Naive B cell (primary cell): ENCODE measurements at regions not wholly inside any gene's neighbourhood (a gene's known extent, or its start where the extent isn't known, plus 50 kb on each side); places are given as distances from the start of the nearest gene placed in this dataset.

ENCODE experiments used
- ATAC-seq, 2 donors: fragments of 150-1000 bp; cut with Tn5 transposase; 2 replicates each; pipeline ENCODE4 v1.10.0; 2021; ENCODE audit warnings: low read depth in 2 of 2, mild to moderate bottlenecking in 2 of 2, moderate library complexity in 2 of 2
- DNase-seq: peaks from one replicate; pipeline ENCODE4 v3.0.0; 2022
- H3K27ac Mint-ChIP-seq, 6 donors: one replicate each; pipeline ENCODE4 v1.8.0; 2020 to 2022; ENCODE audit warnings: mild to moderate bottlenecking in 6 of 6, mixed read lengths in 6 of 6, moderate library complexity in 5 of 6, inconsistent platforms in 2 of 6
- H3K27me3 Mint-ChIP-seq, 3 donors: one replicate each; pipeline ENCODE4 v1.8.0; 2021 to 2022; ENCODE audit warnings: mixed read lengths in 3 of 3, mild to moderate bottlenecking in 1 of 3
- H3K36me3 Mint-ChIP-seq, 2 donors: one replicate each; pipeline ENCODE4 v1.8.0; 2020 to 2022; ENCODE audit warnings: mixed read lengths in 2 of 2, inconsistent platforms in 1 of 2, mild to moderate bottlenecking in 1 of 2
- H3K4me1 Mint-ChIP-seq, 3 donors: one replicate each; pipeline ENCODE4 v1.8.0; 2020 to 2022; ENCODE audit warnings: mixed read lengths in 3 of 3, inconsistent platforms in 1 of 3, mild to moderate bottlenecking in 1 of 3, moderate library complexity in 1 of 3
- H3K4me3 Mint-ChIP-seq, 8 donors: one replicate each; pipeline ENCODE4 v1.8.0; 2020 to 2022; ENCODE audit warnings: mild to moderate bottlenecking in 8 of 8, mixed read lengths in 8 of 8, moderate library complexity in 8 of 8, inconsistent platforms in 2 of 8
- H3K9me3 Mint-ChIP-seq, 7 donors: one replicate each; pipeline ENCODE4 v1.8.0; 2020 to 2022; ENCODE audit warnings: mixed read lengths in 7 of 7, mild to moderate bottlenecking in 5 of 7, inconsistent platforms in 2 of 7, moderate library complexity in 1 of 7

DNA sequence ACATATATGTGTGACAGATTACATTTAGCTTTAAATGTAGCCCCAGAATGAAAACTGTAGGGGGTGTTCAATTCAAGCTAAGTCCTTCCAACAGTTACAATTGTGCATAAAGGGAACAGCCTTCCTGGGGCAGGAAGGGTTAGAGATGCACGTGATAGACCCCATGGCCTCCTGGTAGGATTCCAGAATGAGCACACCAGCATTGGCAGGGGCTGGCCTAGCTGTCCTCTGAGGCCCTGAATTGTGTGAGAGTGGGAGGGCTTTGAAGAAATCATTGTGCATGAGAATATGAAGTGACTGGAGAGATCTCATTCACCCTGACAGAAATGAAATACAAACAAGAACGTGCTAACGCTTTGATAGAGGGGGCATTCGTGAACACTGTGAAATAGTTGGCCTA, 663.8 kb upstream of the KLF4 start:
- Mint-ChIP-seq H3K27me3 (peaks cover 0 to 10% (median 6%) of the 10 kb centered on the region in 3 donors), H3K4me3 (no peak overlapping the region), H3K36me3 (peaks cover 0 to 4% of the 10 kb centered on the region in 2 donors), H3K4me1 (no peaks in the 10 kb centered on the region), H3K9me3 (peaks cover 0 to 2% (median 0%) of the 10 kb centered on the region in 7 donors), H3K27ac (peak overlapping the region in 1 of 6 donors; percentile 64)
- no peak for DNase-seq
- no peak for ATAC-seq

DNA sequence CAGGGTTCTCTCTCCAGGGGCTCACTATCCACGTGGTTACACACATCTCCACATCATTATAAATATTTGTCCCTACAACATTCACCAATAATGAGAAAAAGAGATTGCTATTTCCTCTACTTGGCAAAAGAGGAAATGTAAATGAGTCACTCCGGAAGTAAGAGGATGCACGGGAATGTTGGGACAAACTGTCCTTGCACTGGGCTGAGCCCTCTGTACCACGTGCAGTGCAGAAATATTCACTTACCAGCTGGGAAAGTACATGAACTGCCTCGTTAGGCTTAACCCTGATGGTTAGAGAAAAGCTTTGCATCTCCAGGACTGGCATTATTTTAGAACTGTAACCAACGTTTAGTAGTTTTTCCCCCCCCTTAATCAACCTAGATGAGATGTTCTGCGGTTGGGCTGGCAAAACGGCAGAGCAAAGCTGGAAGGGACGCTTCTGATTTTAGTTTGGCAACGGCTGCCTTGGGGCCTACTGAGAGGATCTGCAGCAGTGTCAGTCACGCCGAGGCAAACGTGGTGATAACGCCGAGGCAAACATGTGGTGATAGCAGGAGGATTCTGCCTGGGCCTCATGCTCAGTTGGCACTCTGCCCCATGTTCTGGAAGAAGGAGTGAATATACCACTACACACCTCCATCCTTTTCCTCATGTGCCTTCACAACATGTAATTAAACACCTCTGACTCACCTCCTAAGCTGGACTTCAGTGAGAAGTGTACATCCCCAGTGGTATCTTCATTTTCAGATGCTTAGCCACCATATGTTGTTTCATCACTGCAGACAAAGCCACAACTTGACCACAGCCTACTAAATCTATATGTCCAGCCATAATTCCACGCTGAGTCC, 661.4 kb upstream of the KLF4 start:
- peaks cover 0 to 15% (median 8%) of the 10 kb centered on the region in 7 donors for H3K9me3 Mint-ChIP-seq
- H3K4me1 Mint-ChIP-seq = no peaks in the 10 kb centered on the region
- H3K4me3 Mint-ChIP-seq = no peak overlapping the region
- H3K27ac Mint-ChIP-seq = no peak overlapping the region
- no peak for ATAC-seq
- H3K36me3 Mint-ChIP-seq = peaks cover 0 to 10% of the 10 kb centered on the region in 2 donors
- DNase-seq = no peak
- H3K27me3 Mint-ChIP-seq = peaks cover 16 to 20% (median 16%) of the 10 kb centered on the region in 3 donors

DNA sequence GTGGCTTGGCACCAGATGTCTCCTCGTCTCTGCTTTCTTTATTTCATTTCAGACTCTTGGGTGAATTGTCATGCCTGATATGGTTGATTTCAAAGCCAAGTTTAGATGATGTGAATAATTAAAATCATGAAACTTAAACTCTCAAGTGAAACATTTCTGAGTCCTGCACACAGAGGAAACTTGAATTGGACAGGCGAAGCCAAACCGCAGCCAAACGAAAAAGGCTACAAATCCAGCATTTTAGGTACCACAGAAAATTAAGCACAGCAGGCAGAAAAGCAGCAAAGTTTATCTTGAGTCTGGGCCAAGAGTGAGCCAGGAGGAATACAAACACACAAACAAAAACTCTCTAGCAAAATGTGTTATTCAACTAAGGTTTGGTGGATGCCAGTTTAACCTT, 659.8 kb upstream of the KLF4 start:
- ATAC-seq = no peak
- Mint-ChIP-seq H3K27me3 (peaks cover 16 to 20% (median 16%) of the 10 kb centered on the region in 3 donors), H3K27ac (no peak overlapping the region), H3K36me3 (peaks cover 5 to 16% of the 10 kb centered on the region in 2 donors), H3K9me3 (peaks cover 4 to 23% (median 10%) of the 10 kb centered on the region in 7 donors), H3K4me1 (no peaks in the 10 kb centered on the region), H3K4me3 (no peak overlapping the region)
- no peak for DNase-seq

DNA sequence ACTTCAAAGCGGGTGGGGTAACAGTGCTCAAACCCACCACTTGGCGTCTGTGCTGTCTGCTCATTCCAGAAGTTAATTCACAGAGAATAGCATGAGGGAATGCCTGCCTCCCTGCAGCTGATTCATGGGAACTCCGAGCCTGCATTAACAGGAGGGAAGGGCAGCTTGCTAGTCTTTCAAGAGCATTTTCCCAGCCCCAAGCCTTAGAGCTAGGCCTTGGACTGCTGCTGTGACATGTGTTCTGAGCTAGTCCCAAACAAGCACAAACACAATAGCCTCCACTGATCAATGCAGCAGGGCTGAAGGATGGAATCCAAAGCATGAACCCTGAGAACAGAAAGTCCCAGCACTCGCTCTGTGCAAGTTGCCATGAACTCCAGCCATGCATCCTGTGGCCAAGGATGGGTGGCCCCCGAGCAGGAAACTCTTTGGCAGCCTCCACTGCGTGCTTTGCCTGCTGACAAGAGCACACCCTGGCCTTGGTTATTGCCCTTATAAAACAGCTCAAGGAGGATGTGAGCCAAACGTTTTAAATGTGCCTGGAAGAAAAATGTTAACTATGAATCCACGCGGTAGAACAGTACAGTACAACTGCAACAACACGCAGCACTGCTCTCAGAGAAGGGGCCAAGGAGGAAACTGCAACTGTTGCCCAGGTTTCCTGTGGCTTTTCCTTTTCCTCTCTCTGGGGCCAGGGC, 653.1 kb upstream of the KLF4 start:
- Mint-ChIP-seq H3K4me1 (peaks cover 0 to 12% (median 5%) of the 10 kb centered on the region in 3 donors), H3K36me3 (peaks cover 5 to 12% of the 10 kb centered on the region in 2 donors), H3K27ac (peak overlapping the region in 1 of 6 donors; percentile 29), H3K9me3 (peaks cover 6 to 23% (median 9%) of the 10 kb centered on the region in 7 donors), H3K4me3 (no peak overlapping the region), H3K27me3 (peaks cover 5 to 15% (median 11%) of the 10 kb centered on the region in 3 donors)
- DNase-seq = no peak
- peak in 1 of 2 donors; percentile 48 for ATAC-seq

DNA sequence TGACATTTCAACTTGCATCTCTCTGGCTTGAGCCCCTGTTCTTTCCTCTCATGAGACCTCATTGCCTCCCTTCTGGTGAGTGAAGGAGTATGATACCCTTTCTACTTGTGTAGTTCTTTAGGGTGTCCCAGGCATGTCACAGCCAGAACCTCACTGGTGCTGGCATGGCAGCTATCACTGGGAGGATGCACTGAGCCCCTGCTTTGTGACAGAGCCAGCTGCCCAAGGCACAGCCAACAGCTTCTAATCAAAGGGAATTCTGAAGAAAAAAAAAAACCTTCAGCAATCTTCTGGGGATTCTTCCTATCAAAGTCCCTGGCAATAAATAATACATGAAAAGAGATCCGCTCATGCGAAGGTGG, 652.6 kb upstream of the KLF4 start:
- Mint-ChIP-seq H3K36me3 (peaks cover 5 to 9% of the 10 kb centered on the region in 2 donors), H3K27me3 (peaks cover under 1 to 10% (median 9%) of the 10 kb centered on the region in 3 donors), H3K4me1 (peaks cover 0 to 12% (median 5%) of the 10 kb centered on the region in 3 donors), H3K9me3 (peaks cover 6 to 20% (median 9%) of the 10 kb centered on the region in 7 donors), H3K27ac (no peak overlapping the region), H3K4me3 (no peak overlapping the region)
- no peak for ATAC-seq
- DNase-seq = no peak

DNA sequence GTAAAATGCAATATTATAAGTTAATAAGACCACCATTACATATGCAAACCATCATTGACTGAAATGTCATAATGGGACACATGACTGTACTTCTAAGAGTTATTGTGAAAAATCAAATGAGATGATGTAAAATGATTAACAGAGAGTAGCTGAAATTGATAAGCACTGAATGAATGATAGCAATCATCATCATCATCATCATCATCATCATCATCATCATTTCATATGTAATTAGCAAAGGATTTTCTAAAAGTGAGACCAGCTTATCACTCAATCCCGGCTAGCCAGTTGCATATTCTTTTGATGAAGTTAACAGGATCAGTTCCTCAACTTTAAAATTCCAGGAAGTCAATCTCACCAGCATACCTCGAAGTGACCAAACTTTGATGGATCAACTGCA, 650.3 kb upstream of the KLF4 start:
- DNase-seq (no peak), ATAC-seq (no peak)
- Mint-ChIP-seq H3K36me3 (no peaks in the 10 kb centered on the region), H3K4me1 (peaks cover 0 to 12% (median 5%) of the 10 kb centered on the region in 3 donors), H3K27me3 (peaks cover 0 to 8% (median 5%) of the 10 kb centered on the region in 3 donors), H3K4me3 (no peak overlapping the region), H3K27ac (no peak overlapping the region), H3K9me3 (peaks cover 0 to 3% (median 0%) of the 10 kb centered on the region in 7 donors)

DNA sequence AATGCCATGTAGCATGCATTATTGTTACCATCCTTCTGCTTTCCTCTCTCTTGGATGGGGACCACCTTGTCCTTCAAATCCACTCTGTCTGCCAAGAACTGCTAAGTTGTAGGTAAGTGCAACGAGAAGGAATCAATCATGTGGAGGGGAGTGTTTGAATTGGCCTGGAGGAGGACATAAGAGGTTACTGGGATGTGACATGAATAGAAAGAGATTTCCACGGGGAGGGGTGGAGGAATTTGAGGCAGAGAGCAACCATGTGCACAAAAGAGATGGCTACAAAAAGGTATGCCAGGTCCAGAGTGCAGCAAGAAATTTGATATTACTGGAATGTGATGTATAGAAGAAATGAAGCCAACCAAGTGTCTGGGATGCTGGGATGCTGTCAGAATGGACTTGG, 648.9 kb upstream of the KLF4 start:
- ATAC-seq (no peak), DNase-seq (no peak)
- H3K9me3 Mint-ChIP-seq = peaks cover 0 to 3% (median 0%) of the 10 kb centered on the region in 7 donors
- H3K4me1 Mint-ChIP-seq = peaks cover 0 to 12% (median 5%) of the 10 kb centered on the region in 3 donors
- H3K27ac Mint-ChIP-seq = peak overlapping the region in 1 of 6 donors; percentile 2
- H3K4me3 Mint-ChIP-seq = no peak overlapping the region
- H3K36me3 Mint-ChIP-seq = no peaks in the 10 kb centered on the region
- H3K27me3 Mint-ChIP-seq = peaks cover 0 to 8% (median 5%) of the 10 kb centered on the region in 3 donors

DNA sequence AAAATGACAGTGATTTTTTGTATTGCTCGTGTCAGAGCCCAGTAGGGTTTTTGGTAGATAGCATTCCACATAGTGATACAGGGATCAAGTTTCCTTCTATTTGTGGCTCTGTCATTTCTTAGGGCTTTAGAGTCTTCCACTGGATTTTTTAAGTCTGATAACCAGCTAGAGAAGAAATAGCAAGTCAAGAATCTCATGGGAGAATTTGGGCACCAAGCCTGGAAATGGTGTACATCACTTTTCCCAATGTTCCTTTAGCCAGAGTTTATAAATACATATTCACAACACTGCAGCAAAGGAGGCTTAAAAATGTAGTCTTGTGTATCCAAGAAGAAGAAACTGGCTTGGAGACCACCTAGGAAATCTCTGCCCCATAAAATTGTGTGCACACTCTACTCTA, 647.1 kb upstream of the KLF4 start:
- ATAC-seq = no peak
- H3K4me3 Mint-ChIP-seq = no peak overlapping the region

DNA sequence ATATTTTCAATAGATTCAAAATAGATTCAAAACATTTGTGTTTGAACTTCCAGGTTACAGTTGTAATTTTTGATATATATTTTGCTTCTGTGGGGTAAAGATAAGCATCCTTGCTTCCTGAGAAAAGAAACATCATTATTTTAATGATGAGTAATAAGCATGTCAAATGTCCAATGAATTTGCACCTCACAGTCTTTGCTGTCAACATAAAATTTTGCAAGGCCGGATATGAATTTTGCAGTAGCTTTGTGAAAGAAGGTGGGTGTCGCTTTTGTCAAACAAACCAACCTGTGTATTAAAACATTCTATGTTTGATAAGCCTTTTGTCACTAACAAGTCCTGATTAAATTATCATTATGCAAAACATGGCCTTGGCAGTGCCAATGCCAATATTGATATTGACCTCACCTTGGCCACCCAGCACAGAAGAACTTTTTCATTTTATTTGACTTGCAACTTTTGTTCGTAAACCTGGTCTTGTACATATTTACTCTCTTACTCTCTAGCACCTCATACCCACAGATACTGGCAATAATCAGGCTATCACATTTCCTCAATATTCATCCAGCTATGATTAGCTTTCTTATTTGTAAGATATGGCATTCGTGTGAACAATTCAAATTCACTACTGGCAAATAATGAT, 645.0 kb upstream of the KLF4 start:
- H3K36me3 Mint-ChIP-seq = no peaks in the 10 kb centered on the region
- ATAC-seq = no peak
- no peaks in the 10 kb centered on the region for H3K4me1 Mint-ChIP-seq
- DNase-seq = no peak
- H3K9me3 Mint-ChIP-seq = peaks cover 0 to 2% (median 0%) of the 10 kb centered on the region in 7 donors
- no peak overlapping the region for H3K4me3 Mint-ChIP-seq
- peaks cover 0 to 8% (median 7%) of the 10 kb centered on the region in 3 donors for H3K27me3 Mint-ChIP-seq
- no peak overlapping the region for H3K27ac Mint-ChIP-seq

More for the DNA sequence above, 647.1 kb upstream of the KLF4 start:
- H3K27ac Mint-ChIP-seq = no peak overlapping the region
- DNase-seq = no peak
- H3K36me3 Mint-ChIP-seq = no peaks in the 10 kb centered on the region
- peaks cover 0 to 3% (median 0%) of the 10 kb centered on the region in 7 donors for H3K9me3 Mint-ChIP-seq
- no peaks in the 10 kb centered on the region for H3K4me1 Mint-ChIP-seq
- peaks cover 0 to 8% (median 5%) of the 10 kb centered on the region in 3 donors for H3K27me3 Mint-ChIP-seq

DNA sequence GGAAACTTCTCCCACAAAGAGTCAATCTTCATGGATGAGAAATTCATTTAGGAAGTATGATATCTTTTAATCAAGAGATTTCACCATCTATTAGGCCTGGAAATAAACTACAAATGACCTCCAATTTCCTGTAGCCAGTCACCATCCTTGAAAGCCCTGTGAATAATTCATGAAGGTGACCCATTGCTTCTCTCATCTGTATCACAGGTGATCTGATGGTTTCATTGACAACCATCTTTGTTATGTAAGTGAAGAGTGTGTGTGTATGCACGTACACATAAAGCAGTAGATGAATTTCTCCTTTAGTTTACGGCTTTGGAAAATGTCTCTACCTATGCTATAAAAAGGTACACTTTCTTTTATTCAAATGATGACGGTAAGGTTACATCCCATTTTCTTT, 644.1 kb upstream of the KLF4 start:
- DNase-seq = no peak
- Mint-ChIP-seq H3K4me1 (no peaks in the 10 kb centered on the region), H3K4me3 (no peak overlapping the region), H3K36me3 (no peaks in the 10 kb centered on the region), H3K27me3 (peaks cover 0 to 9% (median 6%) of the 10 kb centered on the region in 3 donors), H3K9me3 (peaks cover 0 to 2% (median 0%) of the 10 kb centered on the region in 7 donors), H3K27ac (no peak overlapping the region)
- no peak for ATAC-seq

DNA sequence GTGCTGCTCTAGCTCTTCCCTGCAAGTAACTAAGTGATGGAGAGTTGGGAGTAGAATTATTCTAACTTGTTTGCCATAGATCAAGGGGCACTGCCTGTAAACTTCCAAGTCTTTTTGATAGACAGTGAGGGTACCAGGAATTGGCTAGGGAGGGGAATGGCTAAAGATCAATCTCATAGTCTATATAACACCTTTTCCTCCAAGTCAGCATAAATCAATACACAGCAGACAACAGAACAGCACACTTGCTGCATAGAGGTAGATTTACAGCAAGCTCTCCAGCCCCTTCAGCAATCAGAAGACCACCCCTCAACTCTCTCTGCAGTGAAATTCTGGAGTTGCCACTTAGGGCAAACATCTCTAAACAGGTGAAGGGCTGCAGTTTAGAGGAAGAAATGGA, 643.5 kb upstream of the KLF4 start:
- H3K4me1 Mint-ChIP-seq = no peaks in the 10 kb centered on the region
- H3K27me3 Mint-ChIP-seq = peaks cover 0 to 9% (median under 1%) of the 10 kb centered on the region in 3 donors
- no peak for DNase-seq
- no peaks in the 10 kb centered on the region for H3K36me3 Mint-ChIP-seq
- H3K9me3 Mint-ChIP-seq = no peaks in the 10 kb centered on the region
- ATAC-seq = no peak
- no peak overlapping the region for H3K27ac Mint-ChIP-seq
- H3K4me3 Mint-ChIP-seq = no peak overlapping the region

DNA sequence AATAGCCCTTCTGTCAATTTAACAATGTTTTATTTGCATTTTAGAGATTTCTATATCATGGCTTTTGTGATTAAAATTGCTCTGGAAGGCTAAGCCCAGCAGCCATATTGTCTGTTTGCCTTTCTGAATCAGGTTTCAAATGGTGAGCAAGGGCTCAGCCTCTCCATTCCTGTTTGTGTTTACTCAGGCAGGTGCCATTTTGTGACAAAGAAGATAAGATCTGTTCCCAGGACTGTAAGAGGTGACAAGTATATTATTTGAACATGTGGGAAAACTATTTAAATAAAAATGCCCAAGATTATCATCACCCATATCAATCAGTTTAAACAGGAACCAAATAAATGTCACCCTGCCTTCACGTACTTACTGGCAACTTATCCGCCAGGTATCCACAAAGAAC, 641.3 kb upstream of the KLF4 start:
- H3K9me3 Mint-ChIP-seq = no peaks in the 10 kb centered on the region
- ATAC-seq (no peak), DNase-seq (no peak)
- no peaks in the 10 kb centered on the region for H3K4me1 Mint-ChIP-seq
- H3K4me3 Mint-ChIP-seq = no peak overlapping the region
- no peak overlapping the region for H3K27ac Mint-ChIP-seq
- H3K36me3 Mint-ChIP-seq = no peaks in the 10 kb centered on the region
- peaks cover 0 to 4% (median 0%) of the 10 kb centered on the region in 3 donors for H3K27me3 Mint-ChIP-seq

DNA sequence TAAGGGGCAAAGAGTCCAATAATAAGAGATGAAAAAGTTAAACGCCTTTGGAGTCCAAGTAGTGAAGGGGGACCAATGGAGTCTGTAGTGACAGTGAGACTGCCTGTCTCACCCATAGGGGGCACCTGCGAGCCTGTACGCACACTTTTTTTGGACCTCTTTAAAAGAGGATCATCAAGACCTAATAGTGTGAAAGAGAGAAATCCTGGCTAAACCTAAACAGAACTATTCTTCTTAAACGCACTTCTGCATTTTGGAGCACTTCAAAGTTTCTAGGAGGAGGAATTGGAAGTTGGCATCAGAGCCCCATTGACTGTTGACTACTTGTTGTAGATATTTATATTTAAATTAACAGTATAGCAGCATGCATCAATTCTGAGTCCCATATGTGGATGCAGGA, 636.1 kb upstream of the KLF4 start:
- no peak for DNase-seq
- Mint-ChIP-seq H3K36me3 (peaks cover 0 to 12% of the 10 kb centered on the region in 2 donors), H3K4me1 (no peaks in the 10 kb centered on the region)

More for the DNA sequence above, 636.1 kb upstream of the KLF4 start:
- H3K9me3 Mint-ChIP-seq = peaks cover 0 to 17% (median 5%) of the 10 kb centered on the region in 7 donors
- ATAC-seq = no peak
- H3K27ac Mint-ChIP-seq = no peak overlapping the region
- H3K4me3 Mint-ChIP-seq = no peak overlapping the region
- H3K27me3 Mint-ChIP-seq = peaks cover 12 to 23% (median 17%) of the 10 kb centered on the region in 3 donors
